Stimulated activated CD8-positive, alpha-beta memory T cell treated with anti-CD3 and anti-CD28 coated beads, Interleukin-7, amount 100 ng/mL, for 4 hours (primary cell): ENCODE measurements at regions not wholly inside any gene's neighbourhood (a gene's known extent, or its start where the extent isn't known, plus 50 kb on each side); places are given as distances from the start of the nearest gene placed in this dataset.
"Not testable (repeated sequence)": the region's sequence is repeated elsewhere in the genome, so short reads cannot be mapped to it uniquely, and the experiment has no call there.

Experiments
- DNase-seq, 2 donors: peaks; one replicate each; pipeline ENCODE4 v3.0.0-alpha.2; 2020; ENCODE audit warnings: low read depth in 2 of 2

- DNase-seq: no peak
Observed at GRCh38 chr12:116430911-116431565, 128.1 kb upstream of the MAP1LC3B2 start.

- no peak for DNase-seq
Observed at GRCh38 chr12:116431677-116432300, 127.4 kb upstream of the MAP1LC3B2 start.

GRCh38 chr12:116432314-116432750 is 126.8 kb upstream of the MAP1LC3B2 start:
- DNase-seq: no peak

- DNase-seq: no peak
Observed at GRCh38 chr12:116433249-116433648, 125.9 kb upstream of the MAP1LC3B2 start.

GRCh38 chr12:116434155-116435011 is 124.8 kb upstream of the MAP1LC3B2 start:
- no peak for DNase-seq

- DNase-seq: no peak
Observed at GRCh38 chr12:116435984-116436383, 123.2 kb upstream of the MAP1LC3B2 start.

GRCh38 chr12:116436561-116437249 is 122.5 kb upstream of the MAP1LC3B2 start:
- no peak for DNase-seq

GRCh38 chr12:116441292-116441691 is 117.9 kb upstream of the MAP1LC3B2 start:
- DNase-seq: no peak

- DNase-seq: no peak
Observed at GRCh38 chr12:116442304-116442703, 116.9 kb upstream of the MAP1LC3B2 start.

- no peak for DNase-seq
Observed at GRCh38 chr12:116442946-116443345, 116.2 kb upstream of the MAP1LC3B2 start.

- no peak for DNase-seq
Observed at GRCh38 chr12:116443821-116444589, 115.2 kb upstream of the MAP1LC3B2 start.

- no peak for DNase-seq
Observed at GRCh38 chr12:116444590-116444943, 114.6 kb upstream of the MAP1LC3B2 start.

GRCh38 chr12:116448165-116448739 is 110.9 kb upstream of the MAP1LC3B2 start:
- DNase-seq: no peak

- DNase-seq: no peak
Observed at GRCh38 chr12:116450406-116450910, 108.7 kb upstream of the MAP1LC3B2 start.

- DNase-seq: not testable (repeated sequence)
Observed at GRCh38 chr12:116452975-116453374, 106.2 kb upstream of the MAP1LC3B2 start.

- no peak for DNase-seq
Observed at GRCh38 chr12:116453631-116454030, 105.5 kb upstream of the MAP1LC3B2 start.

- DNase-seq: no peak
Observed at GRCh38 chr12:116454076-116454475, 105.1 kb upstream of the MAP1LC3B2 start.

GRCh38 chr12:116454950-116455447 is 104.2 kb upstream of the MAP1LC3B2 start:
- DNase-seq: no peak

GRCh38 chr12:116455540-116456329 is 103.4 kb upstream of the MAP1LC3B2 start:
- DNase-seq: no peak
